Cardiac muscle cell (in vitro differentiated cells and primary cell): ENCODE measurements at regions not wholly inside any gene's neighbourhood (a gene's known extent, or its start where the extent isn't known, plus 50 kb on each side); places are given as distances from the start of the nearest gene placed in this dataset.

Source experiments
- DNase-seq, 2 donors: peaks; one replicate each; pipeline versions ENCODE4 v3.0.0 to v3.0.0-alpha.2; 2010 to 2017; ENCODE audit warnings: low read depth in 1 of 2, low spot score in 1 of 2
- H3K27ac ChIP-seq: fragments of 200-600 bp; sonication (generic); 2 replicates; pipeline ENCODE4 v1.5.1; 2016
- H3K27me3 ChIP-seq: fragments of 200-600 bp; sonication (generic); 2 replicates; pipeline ENCODE4 v1.6.0; 2016; ENCODE audit warnings: control low read depth
- H3K36me3 ChIP-seq: fragments of 200-600 bp; sonication (generic); 2 replicates; pipeline ENCODE4 v1.5.1; 2016; ENCODE audit warnings: control low read depth
- H3K4me1 ChIP-seq: fragments of 200-600 bp; sonication (generic); 2 replicates; pipeline ENCODE4 v1.8.1; 2017; ENCODE audit warnings: low read depth, mild to moderate bottlenecking, mixed run types
- H3K4me3 ChIP-seq: fragments of 200-600 bp; sonication (generic); 2 replicates; pipeline ENCODE4 v1.5.1; 2016; ENCODE audit warnings: mild to moderate bottlenecking
- H3K9me3 ChIP-seq: fragments of 200-600 bp; sonication (generic); 2 replicates; pipeline ENCODE4 v1.5.1; 2017; ENCODE audit warnings: low read depth, mild to moderate bottlenecking, control low read depth
- CTCF ChIP-seq: IDR thresholded peaks from 2 replicates; pipeline ENCODE4 v1.5.1; 2012; ENCODE audit warnings: low read depth, mild to moderate bottlenecking, low read length

- Histone ChIP-seq H3K4me3 (no peak overlapping the region), H3K36me3 (no peaks in the 10 kb centered on the region), H3K27ac (no peak overlapping the region), H3K27me3 (no peaks in the 10 kb centered on the region), H3K4me1 (no peaks in the 10 kb centered on the region), H3K9me3 (no peaks in the 10 kb centered on the region)
- no peak for TF ChIP-seq CTCF
- no peak for DNase-seq
Observed at GRCh38 chr15:35934383-35935049, 388.6 kb upstream of the DPH6 start.

- no peak for DNase-seq
- no peak overlapping the region for H3K27ac ChIP-seq
- no peak for TF ChIP-seq CTCF
- H3K36me3 ChIP-seq: no peaks in the 10 kb centered on the region
- H3K27me3 ChIP-seq: no peaks in the 10 kb centered on the region
- no peaks in the 10 kb centered on the region for H3K4me1 ChIP-seq
- H3K4me3 ChIP-seq: no peak overlapping the region
- no peaks in the 10 kb centered on the region for H3K9me3 ChIP-seq
Observed at GRCh38 chr15:35936284-35936683, 390.3 kb upstream of the DPH6 start.

GRCh38 chr15:35937380-35937779, 391.4 kb upstream of the DPH6 start:
- Histone ChIP-seq H3K27ac (no peak overlapping the region), H3K4me3 (no peak overlapping the region), H3K9me3 (no peaks in the 10 kb centered on the region), H3K4me1 (no peaks in the 10 kb centered on the region), H3K36me3 (no peaks in the 10 kb centered on the region), H3K27me3 (no peaks in the 10 kb centered on the region)
- DNase-seq: no peak
- no peak for TF ChIP-seq CTCF

GRCh38 chr15:35944945-35945585, 399.1 kb upstream of the DPH6 start:
- Histone ChIP-seq H3K9me3 (no peaks in the 10 kb centered on the region), H3K4me3 (no peak overlapping the region), H3K27ac (peak overlapping the region; percentile 19), H3K27me3 (no peaks in the 10 kb centered on the region), H3K4me1 (peaks cover 10% of the 10 kb centered on the region), H3K36me3 (no peaks in the 10 kb centered on the region)
- no peak for TF ChIP-seq CTCF
- DNase-seq: no peak

GRCh38 chr15:35953424-35953823, 407.5 kb upstream of the DPH6 start:
- Histone ChIP-seq H3K27me3 (no peaks in the 10 kb centered on the region), H3K4me1 (peaks cover 20% of the 10 kb centered on the region), H3K27ac (no peak overlapping the region), H3K9me3 (no peaks in the 10 kb centered on the region), H3K36me3 (no peaks in the 10 kb centered on the region), H3K4me3 (no peak overlapping the region)
- DNase-seq: no peak
- TF ChIP-seq CTCF: no peak
